Activated T-cell treated with anti-CD3 and anti-CD28 coated beads, Interleukin-2, amount 50 U/mL, for 72 hours (primary cell): ENCODE measurements at regions not wholly inside any gene's neighbourhood (a gene's known extent, or its start where the extent isn't known, plus 50 kb on each side); places are given as distances from the start of the nearest gene placed in this dataset.
"Not testable (repeated sequence)": the region's sequence is repeated elsewhere in the genome, so short reads cannot be mapped to it uniquely, and the experiment has no call there.

ENCODE experiments used
- ATAC-seq, 2 donors: fragments of 150-1000 bp; cut with Tn5 transposase; replicated peaks in 1 of 2; 2 replicates each; pipeline ENCODE4 v1.10.0; 2021; ENCODE audit warnings: moderate library complexity in 2 of 2, mild to moderate bottlenecking in 1 of 2
- DNase-seq, 2 donors: peaks; one replicate each; pipeline ENCODE4 v3.0.0; 2021 to 2022; ENCODE audit warnings: mixed read lengths in 1 of 2
- H3K27ac Mint-ChIP-seq: one replicate; pipeline ENCODE4 v1.8.0; 2022; ENCODE audit warnings: mild to moderate bottlenecking, moderate library complexity, mixed read lengths
- H3K27me3 Mint-ChIP-seq: one replicate; pipeline ENCODE4 v1.8.0; 2022; ENCODE audit warnings: low read depth, mixed read lengths
- H3K36me3 Mint-ChIP-seq, 2 donors: one replicate each; pipeline ENCODE4 v1.8.0; 2022; ENCODE audit warnings: mixed read lengths in 2 of 2, mild to moderate bottlenecking in 1 of 2; ENCODE audit not compliant: insufficient read depth in 2 of 2
- H3K4me1 Mint-ChIP-seq: one replicate; pipeline ENCODE4 v1.8.0; 2022; ENCODE audit warnings: low read depth, mixed read lengths
- H3K4me3 Mint-ChIP-seq, 2 donors: one replicate each; pipeline ENCODE4 v1.8.0; 2022; ENCODE audit warnings: mild to moderate bottlenecking in 2 of 2, mixed read lengths in 2 of 2, moderate library complexity in 2 of 2
- H3K9me3 Mint-ChIP-seq, 2 donors: one replicate each; pipeline ENCODE4 v1.8.0; 2022; ENCODE audit warnings: mixed read lengths in 2 of 2

- Mint-ChIP-seq H3K27me3 (no peaks in the 10 kb centered on the region), H3K4me3 (no peak overlapping the region), H3K4me1 (no peaks in the 10 kb centered on the region), H3K27ac (no peak overlapping the region), H3K36me3 (peaks cover 0 to 4% of the 10 kb centered on the region in 2 donors), H3K9me3 (peaks cover 0 to 8% of the 10 kb centered on the region in 2 donors)
- ATAC-seq = no peak
- no peak for DNase-seq
Measured at GRCh38 chr9:30103647-30104394, 2280.6 kb upstream of the ACO1 start.

- H3K27me3 Mint-ChIP-seq, ATAC-seq, H3K4me3 Mint-ChIP-seq, H3K27ac Mint-ChIP-seq, H3K4me1 Mint-ChIP-seq, H3K36me3 Mint-ChIP-seq, DNase-seq, H3K9me3 Mint-ChIP-seq: not testable (repeated sequence)
Measured at GRCh38 chr9:30107134-30107533, 2277.3 kb upstream of the ACO1 start.

GRCh38 chr9:30116673-30117217 lies 2267.7 kb upstream of the ACO1 start:
- Mint-ChIP-seq H3K27ac (no peak overlapping the region), H3K36me3 (peaks cover 0 to 2% of the 10 kb centered on the region in 2 donors), H3K4me1 (no peaks in the 10 kb centered on the region), H3K27me3 (no peaks in the 10 kb centered on the region), H3K9me3 (peaks cover 0 to 3% of the 10 kb centered on the region in 2 donors), H3K4me3 (no peak overlapping the region)
- DNase-seq (no peak), ATAC-seq (no peak)

GRCh38 chr9:30120666-30121065 lies 2263.8 kb upstream of the ACO1 start:
- Mint-ChIP-seq H3K4me1 (no peaks in the 10 kb centered on the region), H3K36me3 (peaks cover 0 to under 1% of the 10 kb centered on the region in 2 donors), H3K27ac (no peak overlapping the region), H3K9me3 (no peaks in the 10 kb centered on the region), H3K4me3 (no peak overlapping the region), H3K27me3 (no peaks in the 10 kb centered on the region)
- ATAC-seq (no peak), DNase-seq (no peak)

- peaks cover 0 to 2% of the 10 kb centered on the region in 2 donors for H3K9me3 Mint-ChIP-seq
- no peak for DNase-seq
- ATAC-seq = no peak
- no peak overlapping the region for H3K4me3 Mint-ChIP-seq
- H3K36me3 Mint-ChIP-seq = no peaks in the 10 kb centered on the region
- H3K4me1 Mint-ChIP-seq = no peaks in the 10 kb centered on the region
- no peaks in the 10 kb centered on the region for H3K27me3 Mint-ChIP-seq
- H3K27ac Mint-ChIP-seq = no peak overlapping the region
Measured at GRCh38 chr9:30121611-30122010, 2262.8 kb upstream of the ACO1 start.

GRCh38 chr9:30125881-30126280 lies 2258.6 kb upstream of the ACO1 start:
- DNase-seq (no peak), ATAC-seq (no peak)
- H3K4me1 Mint-ChIP-seq = no peaks in the 10 kb centered on the region
- H3K27ac Mint-ChIP-seq = no peak overlapping the region
- no peaks in the 10 kb centered on the region for H3K27me3 Mint-ChIP-seq
- no peaks in the 10 kb centered on the region for H3K36me3 Mint-ChIP-seq
- peaks cover 0 to 4% of the 10 kb centered on the region in 2 donors for H3K9me3 Mint-ChIP-seq
- no peak overlapping the region for H3K4me3 Mint-ChIP-seq

- DNase-seq = no peak
- no peak for ATAC-seq
- Mint-ChIP-seq H3K27ac (no peak overlapping the region), H3K27me3 (no peaks in the 10 kb centered on the region), H3K4me1 (no peaks in the 10 kb centered on the region), H3K9me3 (peaks cover 0 to 4% of the 10 kb centered on the region in 2 donors), H3K36me3 (no peaks in the 10 kb centered on the region), H3K4me3 (no peak overlapping the region)
Measured at GRCh38 chr9:30127371-30127770, 2257.1 kb upstream of the ACO1 start.

- H3K4me1 Mint-ChIP-seq = no peaks in the 10 kb centered on the region
- DNase-seq (no peak), ATAC-seq (no peak)
- no peaks in the 10 kb centered on the region for H3K27me3 Mint-ChIP-seq
- no peaks in the 10 kb centered on the region for H3K36me3 Mint-ChIP-seq
- peaks cover 2 to 6% of the 10 kb centered on the region in 2 donors for H3K9me3 Mint-ChIP-seq
- no peak overlapping the region for H3K27ac Mint-ChIP-seq
- H3K4me3 Mint-ChIP-seq = no peak overlapping the region
Measured at GRCh38 chr9:30140407-30140806, 2244.0 kb upstream of the ACO1 start.

- no peak for ATAC-seq
- DNase-seq = no peak
- Mint-ChIP-seq H3K27me3 (no peaks in the 10 kb centered on the region), H3K4me1 (no peaks in the 10 kb centered on the region), H3K27ac (no peak overlapping the region), H3K4me3 (no peak overlapping the region), H3K9me3 (peaks cover 0 to 2% of the 10 kb centered on the region in 2 donors), H3K36me3 (no peaks in the 10 kb centered on the region)
Measured at GRCh38 chr9:30160570-30160969, 2223.9 kb upstream of the ACO1 start.

- Mint-ChIP-seq H3K36me3 (no peaks in the 10 kb centered on the region), H3K4me3 (no peak overlapping the region), H3K9me3 (peaks cover 5 to 8% of the 10 kb centered on the region in 2 donors), H3K27me3 (no peaks in the 10 kb centered on the region), H3K27ac (no peak overlapping the region), H3K4me1 (no peaks in the 10 kb centered on the region)
- no peak for DNase-seq
- ATAC-seq = no peak
Measured at GRCh38 chr9:30172206-30172605, 2212.2 kb upstream of the ACO1 start.

GRCh38 chr9:30178610-30179009 lies 2205.8 kb upstream of the ACO1 start:
- H3K27ac Mint-ChIP-seq = no peak overlapping the region
- DNase-seq (no peak), ATAC-seq (no peak)
- H3K9me3 Mint-ChIP-seq = peaks cover 3 to 6% of the 10 kb centered on the region in 2 donors
- H3K4me3 Mint-ChIP-seq = no peak overlapping the region
- no peaks in the 10 kb centered on the region for H3K36me3 Mint-ChIP-seq
- H3K4me1 Mint-ChIP-seq = no peaks in the 10 kb centered on the region
- no peaks in the 10 kb centered on the region for H3K27me3 Mint-ChIP-seq

- Mint-ChIP-seq H3K4me3 (no peak overlapping the region), H3K36me3 (peaks cover 0 to 4% of the 10 kb centered on the region in 2 donors), H3K4me1 (no peaks in the 10 kb centered on the region), H3K27ac (no peak overlapping the region), H3K27me3 (no peaks in the 10 kb centered on the region), H3K9me3 (peaks cover 4 to 17% of the 10 kb centered on the region in 2 donors)
- no peak for DNase-seq
- no peak for ATAC-seq
Measured at GRCh38 chr9:30193421-30193820, 2191.0 kb upstream of the ACO1 start.

GRCh38 chr9:30196941-30197340 lies 2187.5 kb upstream of the ACO1 start:
- no peak for DNase-seq
- ATAC-seq = no peak
- H3K27ac Mint-ChIP-seq = no peak overlapping the region
- peaks cover 0 to 4% of the 10 kb centered on the region in 2 donors for H3K36me3 Mint-ChIP-seq
- peaks cover 3 to 4% of the 10 kb centered on the region in 2 donors for H3K9me3 Mint-ChIP-seq
- H3K27me3 Mint-ChIP-seq = no peaks in the 10 kb centered on the region
- no peak overlapping the region for H3K4me3 Mint-ChIP-seq
- no peaks in the 10 kb centered on the region for H3K4me1 Mint-ChIP-seq

- H3K27me3 Mint-ChIP-seq = no peaks in the 10 kb centered on the region
- DNase-seq (no peak), ATAC-seq (no peak)
- no peaks in the 10 kb centered on the region for H3K4me1 Mint-ChIP-seq
- H3K4me3 Mint-ChIP-seq = no peak overlapping the region
- H3K9me3 Mint-ChIP-seq = peaks cover 3 to 4% of the 10 kb centered on the region in 2 donors
- H3K27ac Mint-ChIP-seq = no peak overlapping the region
- H3K36me3 Mint-ChIP-seq = peaks cover 0 to 4% of the 10 kb centered on the region in 2 donors
Measured at GRCh38 chr9:30197453-30197852, 2187.0 kb upstream of the ACO1 start.
